ENCODE measurements at regions not wholly inside any gene's neighbourhood (a gene's known extent, or its start where the extent isn't known, plus 50 kb on each side); places are given as distances from the start of the nearest gene placed in this dataset.

DNA sequence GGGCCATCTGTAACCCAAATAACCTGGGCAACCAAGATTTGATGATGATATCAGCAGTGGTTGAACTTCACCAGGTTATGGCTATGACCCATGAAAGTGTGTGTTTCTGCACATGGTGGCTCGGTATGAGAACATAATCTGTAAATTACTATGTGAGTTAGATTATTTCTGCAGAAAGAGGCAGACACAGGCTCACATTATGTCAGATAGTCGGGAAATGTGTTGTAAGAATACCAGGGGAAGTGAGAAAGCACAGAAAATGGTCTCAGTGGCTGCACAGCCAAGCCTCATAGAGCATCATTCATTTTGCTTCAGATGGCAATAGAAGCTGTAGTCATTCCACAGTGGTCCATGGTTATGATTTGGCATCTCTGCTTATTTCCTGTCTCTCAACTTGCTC is 63.0 kb upstream of the RBPJ start:
- no peak for DNase-seq

DNA sequence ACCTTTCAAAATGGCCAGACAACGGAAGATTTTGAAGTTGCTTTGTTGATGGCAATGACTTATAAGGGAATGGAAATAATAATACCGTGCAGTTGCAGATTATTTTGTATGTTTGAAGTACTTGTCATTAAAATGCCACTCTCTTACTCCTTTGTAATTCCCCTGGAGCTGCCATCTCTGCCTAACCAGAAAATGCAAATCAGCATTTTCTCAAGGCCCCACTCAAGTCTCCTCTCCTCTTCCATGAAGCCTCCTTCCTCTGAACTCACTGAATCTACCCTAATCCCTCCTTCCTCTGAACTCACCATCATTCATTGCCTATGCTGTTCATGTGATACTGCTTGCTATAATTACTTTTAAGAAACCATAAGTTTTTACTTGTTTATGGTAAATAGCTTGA is 60.2 kb upstream of the RBPJ start:
- DNase-seq, result no peak

DNA sequence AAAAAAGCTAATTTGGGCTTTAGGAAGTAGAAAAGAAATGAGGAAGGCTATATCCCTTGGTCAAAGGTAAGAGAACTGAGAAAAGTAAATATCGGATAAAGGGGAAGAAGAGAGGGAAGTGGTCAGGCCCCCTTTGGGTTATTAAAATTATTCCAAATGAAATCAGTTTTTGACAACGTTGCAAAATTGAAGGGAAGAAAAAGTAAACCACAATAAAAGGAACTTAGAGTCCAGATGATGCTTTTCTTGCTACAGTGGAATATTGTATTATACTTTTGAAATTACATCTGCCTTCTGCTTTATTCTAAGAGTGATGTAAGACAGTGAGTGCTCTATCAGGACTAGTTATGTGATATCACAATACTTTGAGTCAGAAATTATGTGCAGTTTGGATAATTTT is 59.4 kb upstream of the RBPJ start:
- DNase-seq, result no peak

DNA sequence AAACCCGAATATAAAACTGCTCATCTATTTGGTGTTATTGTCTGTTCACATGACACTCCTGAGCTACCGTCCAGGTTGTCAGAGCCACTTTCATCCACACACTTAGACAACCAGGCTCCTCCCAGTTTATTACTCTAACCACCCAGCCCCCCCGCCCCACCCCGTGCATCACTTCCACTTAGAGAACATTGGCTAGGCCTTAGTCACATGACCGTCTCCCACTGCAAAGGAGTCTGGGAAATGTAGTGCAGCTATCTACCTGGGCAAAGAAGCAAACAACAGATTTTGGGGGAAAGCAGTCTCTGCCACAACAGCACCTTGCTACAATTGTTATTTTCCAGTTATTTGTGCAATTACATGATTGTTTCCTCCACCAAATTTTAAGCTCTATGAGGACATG is 57.6 kb upstream of the RBPJ start:
- DNase-seq, result no peak

DNA sequence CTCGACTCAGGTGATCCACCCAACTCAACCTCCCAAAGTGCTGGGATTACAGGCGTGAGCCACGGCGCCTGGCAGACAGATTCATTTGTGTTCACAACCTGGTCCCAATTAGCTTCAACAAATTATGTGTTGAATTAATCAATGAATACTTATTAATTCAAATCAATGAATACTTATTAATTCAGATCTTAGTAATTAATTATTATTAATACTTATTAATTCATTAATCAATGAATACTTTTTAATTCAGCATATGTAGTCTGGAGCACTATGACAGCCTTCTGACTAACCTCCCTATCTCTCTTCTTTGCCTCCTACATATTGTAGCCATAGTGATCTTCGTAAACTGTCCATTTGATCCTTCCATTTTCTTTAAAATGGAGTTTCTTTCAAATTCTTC is 56.7 kb upstream of the RBPJ start:
- DNase-seq, result no peak

DNA sequence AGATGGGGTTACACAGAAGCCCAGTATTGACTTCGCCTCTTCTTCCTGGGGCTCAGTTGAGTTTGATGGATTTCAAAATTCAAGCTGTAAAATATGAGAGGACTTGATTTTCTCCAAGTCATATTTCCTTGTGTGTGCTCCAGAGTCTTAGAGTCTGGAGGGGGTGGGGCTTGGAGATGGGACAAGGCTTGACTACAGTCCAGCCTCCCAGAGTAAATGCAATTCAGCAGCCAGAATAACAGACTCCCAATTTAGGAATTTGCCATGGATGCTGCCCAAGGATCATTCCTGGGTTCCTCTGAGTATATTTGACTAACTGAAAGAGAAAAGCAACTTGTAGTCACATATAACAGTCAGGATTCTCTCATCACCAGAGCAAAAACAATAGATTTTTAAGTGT is 53.7 kb upstream of the RBPJ start:
- DNase-seq, result no peak

DNA sequence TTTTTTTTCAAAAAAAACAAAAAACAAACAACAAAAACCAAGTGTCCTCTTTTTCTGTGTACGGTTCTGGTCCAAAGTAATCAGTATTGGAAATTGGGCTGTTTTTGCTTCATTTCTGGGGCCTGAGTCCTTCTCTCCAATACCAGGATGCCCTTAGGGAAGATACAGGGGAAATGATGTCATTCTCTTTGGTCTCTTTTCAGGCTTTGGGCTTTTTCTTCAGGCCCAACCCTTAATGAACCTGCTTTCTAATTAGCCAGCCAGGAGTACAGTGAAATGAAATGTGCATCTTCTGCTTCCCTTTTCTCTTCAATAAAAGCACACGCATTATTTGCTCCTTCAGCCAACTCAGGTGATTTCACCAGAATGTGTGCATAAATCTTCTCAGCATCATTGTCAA is 52.6 kb upstream of the RBPJ start:
- DNase-seq, result no peak

DNA sequence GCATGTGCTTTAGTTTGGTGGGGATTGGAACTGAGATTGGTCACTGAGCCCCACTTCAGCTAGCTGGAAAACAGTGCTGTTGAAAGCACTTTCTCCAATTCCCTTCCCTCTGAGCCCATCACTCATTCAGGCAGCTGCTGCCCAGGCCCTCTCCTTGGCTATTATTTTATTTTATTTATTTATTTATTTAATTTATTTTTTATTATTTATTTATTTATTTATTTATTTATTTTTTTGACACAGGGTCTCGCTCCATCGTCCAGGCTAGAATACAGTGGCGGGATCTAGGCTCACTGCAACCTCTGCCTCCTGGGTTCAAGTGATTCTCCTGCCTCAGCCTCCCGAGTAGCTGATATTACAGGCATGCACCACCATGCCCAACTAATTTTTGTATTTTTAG is 51.8 kb upstream of the RBPJ start:
- DNase-seq, result no peak
